ENCODE measurements at regions not wholly inside any gene's neighbourhood (a gene's known extent, or its start where the extent isn't known, plus 50 kb on each side); places are given as distances from the start of the nearest gene placed in this dataset.

DNA sequence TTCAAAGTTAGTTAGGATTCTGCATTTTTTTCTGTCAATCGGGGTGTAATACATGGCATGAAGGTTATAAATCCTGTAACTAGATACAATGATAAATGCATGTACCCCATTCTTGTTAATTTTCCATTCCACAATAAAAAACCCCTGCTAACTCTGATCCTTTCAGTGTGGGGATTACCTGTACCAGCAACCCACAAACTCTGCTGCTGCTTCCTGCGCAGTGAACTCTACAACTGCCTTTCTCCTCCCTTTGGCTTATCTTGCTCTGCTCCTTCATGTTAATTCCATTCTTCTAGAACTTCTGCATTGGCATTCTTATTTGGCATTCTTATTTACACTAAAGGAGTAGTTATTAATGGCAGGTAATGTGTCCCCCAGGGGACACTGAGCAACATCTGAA, 273.1 kb downstream of the KLF12 start:
- intact Hi-C loops (cut with micrococcal nuclease), result no loop called here
- TF ChIP-seq EZH2 (IDR thresholded peaks at IDR 0.05; ENCODE audit: low read length, unreplicated experiment) (no peak), EZH2phosphoT487 (IDR thresholded peaks at IDR 0.05; ENCODE audit: borderline replicate concordance, low read length) (no peak)
- TF ChIP-seq, protein P1, sequence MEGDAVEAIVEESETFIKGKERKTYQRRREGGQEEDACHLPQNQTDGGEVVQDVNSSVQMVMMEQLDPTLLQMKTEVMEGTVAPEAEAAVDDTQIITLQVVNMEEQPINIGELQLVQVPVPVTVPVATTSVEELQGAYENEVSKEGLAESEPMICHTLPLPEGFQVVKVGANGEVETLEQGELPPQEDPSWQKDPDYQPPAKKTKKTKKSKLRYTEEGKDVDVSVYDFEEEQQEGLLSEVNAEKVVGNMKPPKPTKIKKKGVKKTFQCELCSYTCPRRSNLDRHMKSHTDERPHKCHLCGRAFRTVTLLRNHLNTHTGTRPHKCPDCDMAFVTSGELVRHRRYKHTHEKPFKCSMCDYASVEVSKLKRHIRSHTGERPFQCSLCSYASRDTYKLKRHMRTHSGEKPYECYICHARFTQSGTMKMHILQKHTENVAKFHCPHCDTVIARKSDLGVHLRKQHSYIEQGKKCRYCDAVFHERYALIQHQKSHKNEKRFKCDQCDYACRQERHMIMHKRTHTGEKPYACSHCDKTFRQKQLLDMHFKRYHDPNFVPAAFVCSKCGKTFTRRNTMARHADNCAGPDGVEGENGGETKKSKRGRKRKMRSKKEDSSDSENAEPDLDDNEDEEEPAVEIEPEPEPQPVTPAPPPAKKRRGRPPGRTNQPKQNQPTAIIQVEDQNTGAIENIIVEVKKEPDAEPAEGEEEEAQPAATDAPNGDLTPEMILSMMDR (conservative IDR thresholded peaks at IDR 0.05; ENCODE audit: low read depth, low read length), result no peak

DNA sequence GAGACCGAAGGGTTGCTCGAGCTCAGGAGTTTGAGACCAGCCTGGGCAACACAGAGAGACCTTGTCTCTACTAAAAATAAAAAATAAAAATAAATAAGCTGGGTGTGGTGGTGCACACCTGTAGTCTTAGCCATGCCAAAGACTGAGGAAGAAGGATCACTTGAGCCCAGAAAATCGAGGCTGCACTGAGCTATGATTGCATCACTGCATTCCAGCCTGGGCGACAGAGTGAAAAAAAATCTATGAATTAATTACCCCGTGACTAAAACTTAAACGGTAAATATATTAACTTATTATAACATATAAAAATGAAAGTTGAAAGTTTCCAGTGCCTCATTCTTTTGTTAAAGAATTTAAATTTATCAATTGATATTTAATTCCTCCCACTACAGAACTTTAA, 273.7 kb downstream of the KLF12 start:
- ChIA-PET POLR2A (ENCODE audit: unreplicated experiment) (no interaction called here), CTCF (no interaction called here)
- Histone ChIP-seq H3F3A (ENCODE audit: low read length, unreplicated experiment) (no peaks in the 10 kb centered on the region), H4K20me1 (ENCODE audit: low read length) (no peaks in the 10 kb centered on the region), H3K4me3 (ENCODE audit: low read length) (no peak overlapping the region), H3K36me3 (ENCODE audit: low read depth, low read length) (no peaks in the 10 kb centered on the region), H3K4me2 (ENCODE audit: low read length) (no peak overlapping the region), H3K27ac (ENCODE audit: low read length) (no peak overlapping the region), H3K9me3 (ENCODE audit: low read length) (no peaks in the 10 kb centered on the region), H3K9ac (ENCODE audit: low read length) (no peak overlapping the region), H3K4me1 (ENCODE audit: insufficient read depth, low read length) (no peaks in the 10 kb centered on the region), H3K79me2 (ENCODE audit: low read length) (no peaks in the 10 kb centered on the region), H2AFZ (ENCODE audit: low read length) (no peak overlapping the region), H3K27me3 (ENCODE audit: low read length) (no peaks in the 10 kb centered on the region), H3K9me2 (replicated peaks; ENCODE audit: low read length) (no peaks in the 10 kb centered on the region)
- no peak for DNase-seq
- TF ChIP-seq, protein P1 (conservative IDR thresholded peaks at IDR 0.05; ENCODE audit: low read depth, low read length), result no peak
- no peak for ATAC-seq
- intact Hi-C loops (cut with micrococcal nuclease), result no loop called here
- no TSS peak for BruUV-seq (replicated peaks)

More for the DNA sequence above, 273.1 kb downstream of the KLF12 start:
- Histone ChIP-seq H3K4me2 (ENCODE audit: low read length) (no peak overlapping the region), H3F3A (ENCODE audit: low read length, unreplicated experiment) (no peaks in the 10 kb centered on the region), H3K9me2 (replicated peaks; ENCODE audit: low read length) (no peaks in the 10 kb centered on the region), H3K4me3 (ENCODE audit: low read length) (no peak overlapping the region), H3K9ac (ENCODE audit: low read length) (no peak overlapping the region), H3K36me3 (ENCODE audit: low read depth, low read length) (no peaks in the 10 kb centered on the region), H3K9me3 (ENCODE audit: low read length) (no peaks in the 10 kb centered on the region), H3K27ac (ENCODE audit: low read length) (no peak overlapping the region), H2AFZ (ENCODE audit: low read length) (no peak overlapping the region), H3K27me3 (ENCODE audit: low read length) (no peaks in the 10 kb centered on the region), H4K20me1 (ENCODE audit: low read length) (no peaks in the 10 kb centered on the region), H3K79me2 (ENCODE audit: low read length) (no peaks in the 10 kb centered on the region), H3K4me1 (ENCODE audit: insufficient read depth, low read length) (no peaks in the 10 kb centered on the region)
- DNase-seq, result no peak
- BruUV-seq (replicated peaks), result no TSS peak
- ChIA-PET POLR2A (ENCODE audit: unreplicated experiment) (no interaction called here), CTCF (no interaction called here)
- ATAC-seq, result no peak

DNA sequence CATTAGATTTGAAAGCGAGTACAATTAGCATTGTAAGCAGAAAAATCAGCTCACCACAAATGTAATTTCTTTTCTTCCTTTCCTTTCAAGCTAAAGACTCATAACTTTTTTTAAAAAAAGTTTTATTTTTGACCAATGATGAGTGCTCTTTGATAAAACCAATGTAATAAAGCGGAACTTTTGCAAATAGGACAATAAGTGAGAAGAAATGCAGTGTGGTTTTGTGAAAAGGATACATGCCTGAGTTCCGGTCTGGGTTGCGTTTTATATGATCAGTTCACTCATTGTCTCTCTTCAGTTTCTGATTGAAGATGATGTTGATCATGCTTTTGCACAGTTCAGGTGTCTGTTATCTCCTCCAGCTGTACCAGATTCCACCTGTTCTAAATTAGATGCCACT, 274.4 kb downstream of the KLF12 start:
- BruUV-seq (replicated peaks), result no TSS peak
- H3K27me3 ChIP-seq (ENCODE audit: low read length), result no peaks in the 10 kb centered on the region
- H3K9ac ChIP-seq (ENCODE audit: low read length), result no peak overlapping the region
- no peaks in the 10 kb centered on the region for H3K9me2 ChIP-seq (replicated peaks; ENCODE audit: low read length)
- TF ChIP-seq EZH2 (IDR thresholded peaks at IDR 0.05; ENCODE audit: low read length, unreplicated experiment) (no peak), EZH2phosphoT487 (IDR thresholded peaks at IDR 0.05; ENCODE audit: borderline replicate concordance, low read length) (no peak)
- TF ChIP-seq, protein P1 (conservative IDR thresholded peaks at IDR 0.05; ENCODE audit: low read depth, low read length), result no peak
- H3K36me3 ChIP-seq (ENCODE audit: low read depth, low read length), result no peaks in the 10 kb centered on the region
- H2AFZ ChIP-seq (ENCODE audit: low read length), result no peak overlapping the region
- H3K4me2 ChIP-seq (ENCODE audit: low read length), result no peak overlapping the region
- no peak for ATAC-seq
- no peaks in the 10 kb centered on the region for H4K20me1 ChIP-seq (ENCODE audit: low read length)
- H3K4me3 ChIP-seq (ENCODE audit: low read length), result no peak overlapping the region
- CTCF ChIA-PET, result interaction anchor here (0.7 kb wide), 1 partner anchor 395 kb away, joined by 3 read pairs; no protein-coding TSS in a partner anchor
- H3K4me1 ChIP-seq (ENCODE audit: insufficient read depth, low read length), result no peaks in the 10 kb centered on the region
- intact Hi-C loops (cut with micrococcal nuclease), result no loop called here
- no peak for DNase-seq
- POLR2A ChIA-PET (ENCODE audit: unreplicated experiment), result no interaction called here
- no peaks in the 10 kb centered on the region for H3K9me3 ChIP-seq (ENCODE audit: low read length)
- H3K79me2 ChIP-seq (ENCODE audit: low read length), result no peaks in the 10 kb centered on the region
- no peak overlapping the region for H3K27ac ChIP-seq (ENCODE audit: low read length)
- H3F3A ChIP-seq (ENCODE audit: low read length, unreplicated experiment), result no peaks in the 10 kb centered on the region

All from PC-3 (cell line).